Activated CD4-positive, alpha-beta T cell treated with anti-CD3 and anti-CD28 coated beads for 36 hours (primary cell): ENCODE measurements at regions not wholly inside any gene's neighbourhood (a gene's known extent, or its start where the extent isn't known, plus 50 kb on each side); places are given as distances from the start of the nearest gene placed in this dataset.

Source experiments
- ATAC-seq: fragments of 200-7000 bp; cut with Tn5 transposase; one replicate; pipeline ENCODE4 v1.10.0; 2021; ENCODE audit warnings: mild to moderate bottlenecking, moderate library complexity
- CTCF ChIA-PET: fragments of 350-600 bp; sonication (Branson Sonifier 250); formaldehyde crosslinking; loops from one replicate; lab custom pipeline; 2021; ENCODE audit warnings: antibody characterized with exemption; lab: Charles Lee
- POLR2A ChIA-PET: fragments of 350-600 bp; sonication (Branson Sonifier 250); formaldehyde crosslinking; loops from one replicate; lab custom pipeline; 2021; ENCODE audit warnings: antibody characterized with exemption, inconsistent platforms; lab: Charles Lee
- DNase-seq: peaks from one replicate; pipeline ENCODE4 v3.0.0-alpha.2; 2020
- H3K27ac Mint-ChIP-seq: one replicate; pipeline ENCODE4 v1.8.0; 2021; ENCODE audit warnings: mixed read lengths
- H3K27me3 Mint-ChIP-seq: one replicate; pipeline ENCODE4 v1.8.0; 2021; ENCODE audit warnings: mixed read lengths
- H3K36me3 Mint-ChIP-seq: one replicate; pipeline ENCODE4 v1.8.0; 2021; ENCODE audit warnings: low read depth, mixed read lengths
- H3K4me1 Mint-ChIP-seq: one replicate; pipeline ENCODE4 v1.8.0; 2021; ENCODE audit warnings: mixed read lengths
- H3K4me3 Mint-ChIP-seq: one replicate; pipeline ENCODE4 v1.8.0; 2021; ENCODE audit warnings: mild to moderate bottlenecking, moderate library complexity, mixed read lengths
- H3K9me3 Mint-ChIP-seq: one replicate; pipeline ENCODE4 v1.8.0; 2021; ENCODE audit warnings: low read depth, mixed read lengths
- intact Hi-C, 2 experiments: fragments of 100-400 bp; cut with DNase I in 1 of 2; cut with micrococcal nuclease in 1 of 2; formaldehyde crosslinking; loops; one replicate each; pipeline versions ENCODE4 v1.14.2 to v1.15.1; 2022 to 2024; cut with DNase I, micrococcal nuclease

GRCh38 chr13:40061466-40062450 is 406.3 kb downstream of the COG6 start:
- intact Hi-C loops, result loop anchor here in 1 of 2 experiments (10.0 kb wide), 1 partner anchor 523 kb away; no protein-coding TSS in a partner anchor
- peaks cover 45% of the 10 kb centered on the region for H3K4me1 Mint-ChIP-seq
- H3K9me3 Mint-ChIP-seq, result peaks cover 2% of the 10 kb centered on the region
- ATAC-seq, result no peak
- CTCF ChIA-PET, result interaction anchor here (0.6 to 3.1 kb wide), 8 partner anchors 8 to 121 kb away, joined by 3 to 21 read pairs (median 3); no protein-coding TSS in a partner anchor
- H3K27ac Mint-ChIP-seq, result no peak overlapping the region
- DNase-seq, result no peak
- POLR2A ChIA-PET, result no interaction called here
- H3K36me3 Mint-ChIP-seq, result no peaks in the 10 kb centered on the region
- no peak overlapping the region for H3K4me3 Mint-ChIP-seq
- no peaks in the 10 kb centered on the region for H3K27me3 Mint-ChIP-seq

- no peak overlapping the region for H3K27ac Mint-ChIP-seq
- no peak for ATAC-seq
- POLR2A ChIA-PET, result no interaction called here
Observed at GRCh38 chr13:40063278-40063698, 407.8 kb downstream of the COG6 start.

GRCh38 chr13:40063703-40064102 is 408.2 kb downstream of the COG6 start:
- ChIA-PET CTCF (interaction anchor here (0.5 to 0.6 kb wide), 2 partner anchors 21 to 39 kb away, joined by 3 read pairs; no protein-coding TSS in a partner anchor), POLR2A (no interaction called here)
- Mint-ChIP-seq H3K4me1 (peaks cover 41% of the 10 kb centered on the region), H3K9me3 (no peaks in the 10 kb centered on the region), H3K27me3 (no peaks in the 10 kb centered on the region), H3K36me3 (no peaks in the 10 kb centered on the region), H3K4me3 (no peak overlapping the region), H3K27ac (no peak overlapping the region)
- DNase-seq (no peak), ATAC-seq (no peak)
- intact Hi-C loops, result loop anchor here in 1 of 2 experiments (10.0 kb wide), 1 partner anchor 521 kb away; no protein-coding TSS in a partner anchor

More at GRCh38 chr13:40063278-40063698, 407.8 kb downstream of the COG6 start:
- no peaks in the 10 kb centered on the region for H3K27me3 Mint-ChIP-seq
- H3K4me3 Mint-ChIP-seq, result no peak overlapping the region
- intact Hi-C loops, result loop anchor here in 1 of 2 experiments (10.0 kb wide), 1 partner anchor 522 kb away; no protein-coding TSS in a partner anchor
- peaks cover 45% of the 10 kb centered on the region for H3K4me1 Mint-ChIP-seq
- no peak for DNase-seq
- no peaks in the 10 kb centered on the region for H3K36me3 Mint-ChIP-seq
- CTCF ChIA-PET, result interaction anchor here (0.7 to 0.8 kb wide), 2 partner anchors 10 to 592 kb away, joined by 3 read pairs; no protein-coding TSS in a partner anchor
- H3K9me3 Mint-ChIP-seq, result peaks cover 1% of the 10 kb centered on the region

GRCh38 chr13:40064154-40065097 is 409.0 kb downstream of the COG6 start:
- DNase-seq (no peak), ATAC-seq (no peak)
- Mint-ChIP-seq H3K4me1 (peaks cover 39% of the 10 kb centered on the region), H3K27me3 (no peaks in the 10 kb centered on the region), H3K4me3 (no peak overlapping the region), H3K27ac (no peak overlapping the region), H3K9me3 (no peaks in the 10 kb centered on the region), H3K36me3 (no peaks in the 10 kb centered on the region)
- ChIA-PET CTCF (interaction anchor here (0.5 to 0.6 kb wide), 3 partner anchors 20 to 588 kb away, joined by 3 to 4 read pairs (median 3); no protein-coding TSS in a partner anchor), POLR2A (no interaction called here)
- intact Hi-C loops, result loop anchor here in 1 of 2 experiments (5.0 to 10.0 kb wide), 4 partner anchors 38 to 520 kb away; no protein-coding TSS in a partner anchor

GRCh38 chr13:40069173-40070044 is 413.9 kb downstream of the COG6 start:
- DNase-seq, result peak; percentile 86
- Mint-ChIP-seq H3K27ac (peak overlapping the region; percentile 80), H3K4me1 (peaks cover 31% of the 10 kb centered on the region), H3K4me3 (peak overlapping the region; percentile 26), H3K36me3 (no peaks in the 10 kb centered on the region), H3K27me3 (no peaks in the 10 kb centered on the region), H3K9me3 (no peaks in the 10 kb centered on the region)
- peak; percentile 93 for ATAC-seq
- intact Hi-C loops, result loop anchor here (1.0 to 10.0 kb wide), 8 partner anchors 32 to 614 kb away; no protein-coding TSS in a partner anchor
- ChIA-PET CTCF (interaction anchor here (0.6 to 2.8 kb wide), 49 partner anchors 8 to 745 kb away, joined by 3 to 21 read pairs (median 4); no protein-coding TSS in a partner anchor), POLR2A (interaction anchor here (1.1 kb wide), 1 partner anchor 292 kb away, joined by 3 read pairs; no protein-coding TSS in a partner anchor)

- no peak for DNase-seq
- H3K27me3 Mint-ChIP-seq, result no peaks in the 10 kb centered on the region
- intact Hi-C loops, result loop anchor here in 1 of 2 experiments (2.0 kb wide), 1 partner anchor 74 kb away; no protein-coding TSS in a partner anchor
- H3K4me1 Mint-ChIP-seq, result peaks cover 24% of the 10 kb centered on the region
- no peaks in the 10 kb centered on the region for H3K36me3 Mint-ChIP-seq
- CTCF ChIA-PET, result interaction anchor here (1.1 to 2.8 kb wide), 10 partner anchors 10 to 744 kb away, joined by 3 to 21 read pairs (median 6); no protein-coding TSS in a partner anchor
- no peaks in the 10 kb centered on the region for H3K9me3 Mint-ChIP-seq
- no peak for ATAC-seq
- no peak overlapping the region for H3K4me3 Mint-ChIP-seq
- H3K27ac Mint-ChIP-seq, result peak overlapping the region; percentile 15
- POLR2A ChIA-PET, result interaction anchor here (1.1 kb wide), 1 partner anchor 293 kb away, joined by 3 read pairs; no protein-coding TSS in a partner anchor
Observed at GRCh38 chr13:40070357-40070756, 414.9 kb downstream of the COG6 start.

GRCh38 chr13:40072663-40073120 is 417.2 kb downstream of the COG6 start:
- no peak overlapping the region for H3K27ac Mint-ChIP-seq
- DNase-seq (no peak), ATAC-seq (no peak)
- H3K9me3 Mint-ChIP-seq, result no peaks in the 10 kb centered on the region
- intact Hi-C loops, result no loop called here
- H3K27me3 Mint-ChIP-seq, result no peaks in the 10 kb centered on the region
- H3K36me3 Mint-ChIP-seq, result no peaks in the 10 kb centered on the region
- POLR2A ChIA-PET, result no interaction called here
- no peak overlapping the region for H3K4me3 Mint-ChIP-seq
- peaks cover 24% of the 10 kb centered on the region for H3K4me1 Mint-ChIP-seq
- CTCF ChIA-PET, result no interaction called here

GRCh38 chr13:40074338-40074737 is 418.9 kb downstream of the COG6 start:
- ATAC-seq, result no peak
- ChIA-PET POLR2A (interaction anchor here (0.6 kb wide), 1 partner anchor 443 kb away, joined by 3 read pairs; no protein-coding TSS in a partner anchor), CTCF (interaction anchor here (1.0 to 1.4 kb wide), 2 partner anchors 11 to 12 kb away, joined by 4 to 5 read pairs; no protein-coding TSS in a partner anchor)
- Mint-ChIP-seq H3K27me3 (no peaks in the 10 kb centered on the region), H3K36me3 (no peaks in the 10 kb centered on the region), H3K27ac (no peak overlapping the region), H3K9me3 (no peaks in the 10 kb centered on the region), H3K4me1 (peaks cover 21% of the 10 kb centered on the region), H3K4me3 (no peak overlapping the region)
- intact Hi-C loops, result no loop called here
- no peak for DNase-seq

GRCh38 chr13:40075281-40075680 is 419.8 kb downstream of the COG6 start:
- intact Hi-C loops, result no loop called here
- H3K36me3 Mint-ChIP-seq, result no peaks in the 10 kb centered on the region
- ATAC-seq, result no peak
- no peaks in the 10 kb centered on the region for H3K27me3 Mint-ChIP-seq
- H3K27ac Mint-ChIP-seq, result no peak overlapping the region
- ChIA-PET CTCF (interaction anchor here (1.4 kb wide), 1 partner anchor 11 kb away, joined by 5 read pairs; no protein-coding TSS in a partner anchor), POLR2A (no interaction called here)
- DNase-seq, result no peak
- no peak overlapping the region for H3K4me3 Mint-ChIP-seq
- H3K9me3 Mint-ChIP-seq, result no peaks in the 10 kb centered on the region
- peaks cover 11% of the 10 kb centered on the region for H3K4me1 Mint-ChIP-seq
